NCI-H460 (cell line): ENCODE measurements at regions not wholly inside any gene's neighbourhood (a gene's known extent, or its start where the extent isn't known, plus 50 kb on each side); places are given as distances from the start of the nearest gene placed in this dataset.

Source experiments
- DNase-seq: peaks from one replicate; pipeline ENCODE4 v3.0.0-alpha.2; 2016; ENCODE audit warnings: low read depth; ENCODE audit errors: extremely low read depth

- no peak for DNase-seq
These were observed 117.9 kb upstream of the CFAP20DC start for GRCh38 chr3:59167756-59168155.

DNA sequence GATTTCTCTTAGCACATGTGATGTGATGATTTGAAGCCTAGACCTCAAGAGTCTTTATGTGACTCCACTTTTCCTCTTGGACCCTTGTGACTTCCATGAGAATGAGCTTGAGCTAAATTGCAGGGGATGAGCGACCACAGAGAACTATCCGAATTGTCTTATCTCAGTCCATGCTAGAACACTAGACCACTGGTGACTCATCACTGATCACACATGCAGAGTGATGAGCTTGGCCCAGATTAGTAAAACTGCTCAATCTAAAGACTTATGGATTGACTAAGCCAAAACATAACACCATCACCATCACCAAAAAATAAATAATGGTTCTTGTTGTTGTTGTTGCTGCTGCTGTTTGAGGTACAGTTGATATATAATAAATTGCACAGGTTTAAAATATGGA is 114.1 kb upstream of the CFAP20DC start:
- DNase-seq, result no peak

GRCh38 chr3:59161048-59161447 is 111.2 kb upstream of the CFAP20DC start:
- no peak for DNase-seq

DNA sequence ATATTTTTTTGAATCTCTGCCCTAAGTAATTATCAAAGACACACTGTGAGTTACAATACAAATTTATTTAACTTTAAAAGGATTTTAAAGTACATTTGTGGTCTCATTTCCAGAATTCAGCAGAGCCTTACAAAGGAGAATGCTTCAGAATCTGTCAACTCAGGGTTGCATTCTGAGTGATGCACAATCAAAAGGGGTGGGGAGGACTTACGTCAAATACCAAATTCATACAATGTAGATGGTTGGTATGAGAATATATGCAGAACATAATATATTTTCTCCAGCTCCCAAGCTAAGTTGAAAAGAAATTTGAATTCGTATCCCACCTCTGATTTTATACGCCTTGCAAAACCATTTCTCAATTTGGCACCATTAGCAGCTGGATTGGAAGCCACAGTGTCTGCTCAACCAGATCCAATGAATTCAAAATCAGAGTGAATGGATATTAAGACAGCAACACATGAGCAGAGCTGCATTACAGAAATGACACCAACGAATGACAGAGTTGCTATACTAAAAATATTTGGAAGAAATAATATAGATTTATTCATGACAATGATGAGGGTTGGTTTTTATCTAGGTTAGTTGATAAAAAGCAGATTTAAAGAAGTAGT is 110.4 kb upstream of the CFAP20DC start:
- no peak for DNase-seq

GRCh38 chr3:59153648-59154047 is 103.8 kb upstream of the CFAP20DC start:
- no peak for DNase-seq

GRCh38 chr3:59152943-59153342 is 103.1 kb upstream of the CFAP20DC start:
- DNase-seq, result no peak

DNA sequence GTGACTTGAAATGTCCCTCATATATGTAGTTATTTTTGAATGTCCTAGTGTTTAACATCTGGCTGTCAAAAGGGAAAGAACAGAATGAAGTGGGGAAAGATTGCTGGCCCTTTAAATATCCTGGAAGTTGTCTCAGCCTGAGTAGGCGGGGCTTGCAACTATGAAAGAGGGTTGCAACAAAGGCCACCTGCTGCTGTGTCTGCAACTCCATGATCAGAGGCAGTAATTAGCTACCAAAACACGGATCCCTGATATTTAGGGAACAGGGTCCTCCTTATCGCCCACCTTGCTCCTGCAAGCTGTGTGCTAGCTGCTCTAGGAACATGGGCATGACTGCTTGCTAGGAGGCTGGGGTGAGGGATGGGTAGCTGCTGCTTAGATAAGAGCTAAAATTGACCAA is 100.2 kb upstream of the CFAP20DC start:
- no peak for DNase-seq

- no peak for DNase-seq
These were observed 99.3 kb upstream of the CFAP20DC start for GRCh38 chr3:59149166-59149565.

DNA sequence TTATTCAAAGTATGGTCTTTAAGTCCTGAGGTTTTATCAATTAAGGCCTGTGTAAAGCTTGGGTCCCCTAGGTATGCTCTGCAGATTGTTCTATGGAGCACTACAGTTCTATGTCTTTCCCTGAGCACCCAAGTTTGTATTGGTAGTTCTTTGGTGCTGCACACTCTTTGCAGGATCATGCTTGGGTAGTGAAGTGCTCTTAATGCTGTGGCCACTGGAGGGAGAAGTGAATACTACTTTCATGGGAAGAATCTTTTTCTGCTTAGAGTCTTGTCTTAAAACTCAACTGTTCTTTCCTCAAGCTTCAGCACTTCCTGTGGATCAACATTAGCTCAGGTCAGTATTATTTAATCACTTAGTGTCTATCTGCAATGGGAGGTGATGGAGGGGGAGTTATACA is 93.6 kb upstream of the CFAP20DC start:
- no peak for DNase-seq

DNA sequence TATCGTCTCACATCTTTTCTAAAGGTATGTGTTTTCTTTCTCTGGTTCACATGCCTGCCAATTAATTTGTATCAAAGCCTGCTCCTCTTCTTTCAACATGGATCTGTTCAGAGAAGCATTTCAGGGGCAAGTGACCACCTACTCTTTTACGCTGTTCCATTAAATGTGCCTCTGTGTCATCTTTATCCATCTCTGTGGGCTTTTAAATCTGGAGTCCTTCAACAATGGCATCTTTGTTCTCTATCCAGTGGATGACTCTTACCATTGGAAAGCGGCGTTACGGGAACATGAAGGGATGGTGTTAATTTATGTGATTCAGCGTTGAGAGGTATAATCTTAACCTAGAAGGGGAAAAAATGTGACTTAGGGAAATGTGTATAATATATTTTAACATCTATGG is 92.7 kb upstream of the CFAP20DC start:
- DNase-seq, result no peak

DNA sequence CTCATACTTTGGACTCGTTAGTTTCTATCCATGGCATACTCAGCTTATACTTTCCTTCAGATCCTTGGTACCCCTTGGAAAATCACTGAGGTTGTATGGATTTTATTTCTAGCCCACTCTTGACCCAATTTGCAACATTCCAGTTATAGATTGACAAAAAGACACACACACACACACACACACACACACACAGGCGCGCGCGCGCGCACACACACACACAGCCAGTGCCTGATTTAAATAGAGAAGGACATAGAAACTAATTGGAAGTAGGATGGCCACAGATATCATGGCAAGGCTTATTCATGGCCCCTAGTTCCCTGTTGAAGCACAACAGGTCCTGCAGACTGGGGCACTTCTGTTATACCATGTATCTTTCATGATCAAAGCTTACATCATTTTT is 89.1 kb upstream of the CFAP20DC start:
- DNase-seq, result no peak

GRCh38 chr3:59137415-59137814 is 87.6 kb upstream of the CFAP20DC start:
- DNase-seq, result no peak

GRCh38 chr3:59136081-59136480 is 86.3 kb upstream of the CFAP20DC start:
- no peak for DNase-seq

DNA sequence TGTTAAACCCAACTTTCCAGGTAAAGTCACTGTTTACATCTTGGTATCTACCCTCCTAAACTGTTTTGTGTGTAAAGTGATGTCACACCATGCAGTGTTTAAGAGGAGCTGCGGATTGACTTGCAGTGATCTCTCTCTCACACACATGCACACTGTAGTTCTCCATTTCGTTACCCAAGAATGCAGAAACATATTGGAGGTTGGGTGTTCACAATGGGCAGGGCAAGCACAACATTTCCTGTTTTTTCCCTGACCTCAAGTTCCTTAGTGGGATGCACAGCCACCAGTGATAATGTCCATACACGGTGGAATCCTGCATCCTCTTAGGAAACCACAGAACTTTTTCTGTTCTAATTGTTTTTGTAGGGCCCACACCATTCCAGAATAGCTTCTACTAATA is 85.3 kb upstream of the CFAP20DC start:
- DNase-seq, result no peak

GRCh38 chr3:59133311-59133710 is 83.5 kb upstream of the CFAP20DC start:
- no peak for DNase-seq

DNA sequence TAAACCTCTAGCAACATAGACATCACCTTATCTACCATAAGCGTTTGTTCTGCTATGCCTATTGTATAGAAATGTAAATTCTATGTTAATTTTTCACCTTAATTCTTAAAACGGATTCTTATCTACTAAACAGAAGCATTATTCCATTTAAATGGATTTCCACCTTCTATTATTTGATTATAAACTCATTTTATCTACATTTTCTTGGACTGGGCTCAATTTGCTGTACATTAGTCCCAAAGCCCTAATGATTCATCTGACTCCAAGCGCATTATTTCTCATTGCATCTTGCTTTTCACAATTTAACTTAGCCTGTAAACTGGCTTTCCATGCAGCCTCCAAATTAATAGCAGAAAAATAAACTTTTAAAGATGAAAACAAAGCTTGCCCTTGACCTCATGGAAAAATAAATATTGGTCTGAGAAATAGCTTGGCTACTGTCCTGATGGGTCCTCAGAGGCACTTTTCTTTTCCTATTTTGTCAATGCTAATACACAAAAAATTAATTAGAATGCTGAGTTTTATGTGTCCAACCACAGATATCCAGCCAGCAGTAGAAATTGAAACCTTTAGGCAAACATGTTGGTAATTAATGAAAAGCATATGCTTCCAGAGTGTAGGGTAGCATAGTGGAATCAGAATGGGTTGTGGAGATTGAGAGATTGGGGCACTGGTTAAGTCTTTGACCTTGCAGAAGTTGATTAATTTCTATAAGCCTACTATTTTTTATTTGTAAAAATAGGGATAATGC is 81.4 kb upstream of the CFAP20DC start:
- DNase-seq, result no peak

DNA sequence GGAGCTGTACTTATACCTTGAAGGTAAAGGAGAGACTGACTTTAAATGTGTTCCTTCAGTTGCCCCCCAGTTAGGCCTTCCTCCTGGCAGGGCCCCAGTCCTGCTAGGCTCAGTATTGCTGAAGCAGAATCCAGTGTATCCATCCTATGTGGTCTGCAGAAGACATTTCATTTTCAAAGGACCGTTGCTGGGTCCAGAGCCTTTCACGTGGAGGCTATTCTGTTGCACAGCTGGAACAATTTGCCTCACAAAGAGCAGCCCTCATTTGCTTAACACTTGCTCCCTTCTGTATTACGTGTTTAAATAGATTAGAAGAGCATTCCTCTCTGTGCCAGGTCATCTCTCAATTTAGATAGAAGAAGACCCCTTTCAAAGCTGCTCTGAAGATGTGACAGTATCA is 78.9 kb upstream of the CFAP20DC start:
- no peak for DNase-seq

GRCh38 chr3:59127071-59127470 is 77.2 kb upstream of the CFAP20DC start:
- DNase-seq, result no peak

- DNase-seq, result no peak
These were observed 76.6 kb upstream of the CFAP20DC start for GRCh38 chr3:59126446-59126845.

- DNase-seq, result no peak
These were observed 71.7 kb upstream of the CFAP20DC start for GRCh38 chr3:59121346-59122144.

DNA sequence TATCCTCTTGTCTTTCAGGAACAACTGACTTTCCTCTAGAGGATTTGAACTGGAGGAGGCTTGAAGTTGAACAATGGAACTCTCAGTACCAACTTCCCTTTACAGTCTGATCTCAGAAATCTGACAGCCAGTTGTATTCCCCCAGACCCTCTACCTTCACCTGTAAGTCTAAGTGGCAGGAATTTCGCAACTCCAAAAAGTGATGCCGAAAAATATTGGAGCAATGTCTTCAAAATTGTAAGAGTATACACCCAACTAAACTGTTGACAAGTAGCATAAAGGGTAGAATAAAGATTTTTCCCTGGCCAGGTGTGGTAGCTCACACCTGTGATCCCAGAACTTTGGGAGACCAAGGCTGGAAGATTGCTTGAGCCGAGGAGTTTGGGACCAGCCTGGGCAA is 69.1 kb upstream of the CFAP20DC start:
- no peak for DNase-seq

- DNase-seq, result no peak
These were observed 67.6 kb upstream of the CFAP20DC start for GRCh38 chr3:59117396-59117795.
